Mucosa of descending colon (tissue), 3 donors: ENCODE measurements at regions not wholly inside any gene's neighbourhood (a gene's known extent, or its start where the extent isn't known, plus 50 kb on each side); places are given as distances from the start of the nearest gene placed in this dataset.

Experiments
- ATAC-seq: fragments of 200-7000 bp; cut with Tn5 transposase; one replicate; pipeline ENCODE4 v1.9.1; 2020; ENCODE audit warnings: mild to moderate bottlenecking, moderate library complexity
- DNase-seq, 3 donors: peaks; one replicate each; pipeline ENCODE4 v3.0.0-alpha.2; 2020
- H3K36me3 ChIP-seq: fragments of 200-600 bp; one replicate; pipeline ENCODE4 v1.8.0; 2021; ENCODE audit warnings: low read depth, mild to moderate bottlenecking
- H3K4me1 ChIP-seq: fragments of 200-600 bp; one replicate; pipeline ENCODE4 v1.8.0; 2021; ENCODE audit warnings: low read depth, mild to moderate bottlenecking
- H3K4me3 ChIP-seq: fragments of 200-600 bp; one replicate; pipeline ENCODE4 v1.8.0; 2021; ENCODE audit warnings: mild to moderate bottlenecking
- H3K9me3 ChIP-seq: fragments of 200-600 bp; one replicate; pipeline ENCODE4 v1.8.0; 2021; ENCODE audit warnings: mild to moderate bottlenecking
- CTCF ChIP-seq: fragments of 200-600 bp; IDR thresholded peaks from one replicate; pipeline ENCODE4 v1.8.0; 2022; ENCODE audit warnings: antibody characterized with exemption, mild to moderate bottlenecking
- intact Hi-C, 2 donors: fragments of 100-400 bp; cut with DNase I in 1 of 2; cut with micrococcal nuclease in 1 of 2; formaldehyde crosslinking; loops; one replicate each; pipeline versions ENCODE4 v1.11.0 to v1.11.1; 2022; cut with DNase I, micrococcal nuclease
- donor health status: DM: no; HTN: no; CAD: no; lungs with moderate emphysema.
- donor health status: DM: no; HTN: no; CAD: no.
- donor health status: DM: no; HTN: yes; CAD: no.

- Histone ChIP-seq H3K4me1 (no peaks in the 10 kb centered on the region), H3K4me3 (no peak overlapping the region), H3K36me3 (no peaks in the 10 kb centered on the region), H3K9me3 (no peaks in the 10 kb centered on the region)
- DNase-seq, result no peak
- ATAC-seq, result no peak
- intact Hi-C loops, result no loop called here
- no peak for TF ChIP-seq CTCF
Observed at GRCh38 chr14:98177551-98177950, 1094.4 kb downstream of the BCL11B start.

DNA sequence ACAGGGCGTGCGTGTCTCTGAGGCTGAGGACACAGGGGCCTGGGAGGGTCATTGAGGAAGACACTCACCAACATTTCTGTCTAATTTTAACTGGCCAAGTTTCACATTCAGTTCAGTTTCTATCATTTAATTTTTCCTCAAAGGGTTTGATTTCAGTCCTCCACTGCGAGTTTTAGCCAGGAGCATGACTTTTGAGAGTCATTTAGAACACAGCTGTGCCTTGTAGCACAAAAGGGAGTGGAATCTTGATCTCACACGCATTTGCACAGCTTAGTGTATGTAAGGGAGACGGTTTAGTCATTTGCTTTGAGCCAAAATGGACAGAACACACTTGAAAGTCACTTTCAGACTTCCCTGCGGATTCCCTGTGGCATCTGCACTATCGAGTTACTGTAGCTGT, 1090.8 kb downstream of the BCL11B start:
- intact Hi-C loops, result no loop called here
- Histone ChIP-seq H3K4me1 (no peaks in the 10 kb centered on the region), H3K4me3 (no peak overlapping the region), H3K36me3 (no peaks in the 10 kb centered on the region), H3K9me3 (no peaks in the 10 kb centered on the region)
- no peak for TF ChIP-seq CTCF
- ATAC-seq, result no peak
- no peak for DNase-seq

DNA sequence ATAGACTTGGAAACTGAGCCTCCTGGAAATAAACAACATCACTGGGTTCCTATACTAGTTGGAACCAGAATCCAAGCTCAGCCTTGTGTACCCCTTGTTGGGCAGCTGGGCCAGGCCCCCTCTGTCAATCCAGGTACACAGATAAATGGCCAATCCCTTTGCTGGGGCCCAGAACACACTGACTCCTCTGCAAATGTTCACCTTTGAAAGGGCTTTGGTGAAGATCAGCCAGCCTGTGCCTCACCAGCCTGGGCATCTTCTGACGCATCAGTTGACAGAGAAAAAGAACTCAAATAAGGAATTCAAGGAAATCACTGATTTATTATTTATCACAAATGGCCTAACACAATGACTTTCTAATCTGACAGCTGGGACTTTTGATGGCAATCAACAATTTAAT, 1090.2 kb downstream of the BCL11B start:
- no peak overlapping the region for H3K4me3 ChIP-seq
- H3K9me3 ChIP-seq, result no peaks in the 10 kb centered on the region
- ATAC-seq (no peak), DNase-seq (no peak)
- intact Hi-C loops, result no loop called here
- no peaks in the 10 kb centered on the region for H3K36me3 ChIP-seq
- no peaks in the 10 kb centered on the region for H3K4me1 ChIP-seq
- TF ChIP-seq CTCF, result no peak

- H3K4me3 ChIP-seq, result no peak overlapping the region
- no peak for DNase-seq
- no peaks in the 10 kb centered on the region for H3K36me3 ChIP-seq
- no peaks in the 10 kb centered on the region for H3K9me3 ChIP-seq
- H3K4me1 ChIP-seq, result no peaks in the 10 kb centered on the region
- intact Hi-C loops, result no loop called here
- ATAC-seq, result no peak
- TF ChIP-seq CTCF, result no peak
Observed at GRCh38 chr14:98182393-98183055, 1089.5 kb downstream of the BCL11B start.

GRCh38 chr14:98183556-98183955, 1088.4 kb downstream of the BCL11B start:
- Histone ChIP-seq H3K4me3 (no peak overlapping the region), H3K36me3 (no peaks in the 10 kb centered on the region), H3K4me1 (no peaks in the 10 kb centered on the region), H3K9me3 (no peaks in the 10 kb centered on the region)
- DNase-seq (no peak), ATAC-seq (no peak)
- intact Hi-C loops, result no loop called here
- no peak for TF ChIP-seq CTCF

GRCh38 chr14:98184457-98184856, 1087.5 kb downstream of the BCL11B start:
- no peak for DNase-seq
- intact Hi-C loops, result no loop called here
- H3K36me3 ChIP-seq, result no peaks in the 10 kb centered on the region
- no peaks in the 10 kb centered on the region for H3K9me3 ChIP-seq
- no peak for TF ChIP-seq CTCF
- H3K4me1 ChIP-seq, result no peaks in the 10 kb centered on the region
- no peak for ATAC-seq
- no peak overlapping the region for H3K4me3 ChIP-seq
